ENCODE measurements at regions not wholly inside any gene's neighbourhood (a gene's known extent, or its start where the extent isn't known, plus 50 kb on each side); places are given as distances from the start of the nearest gene placed in this dataset.
"Not testable (repeated sequence)": the region's sequence is repeated elsewhere in the genome, so short reads cannot be mapped to it uniquely, and the experiment has no call there.

DNA sequence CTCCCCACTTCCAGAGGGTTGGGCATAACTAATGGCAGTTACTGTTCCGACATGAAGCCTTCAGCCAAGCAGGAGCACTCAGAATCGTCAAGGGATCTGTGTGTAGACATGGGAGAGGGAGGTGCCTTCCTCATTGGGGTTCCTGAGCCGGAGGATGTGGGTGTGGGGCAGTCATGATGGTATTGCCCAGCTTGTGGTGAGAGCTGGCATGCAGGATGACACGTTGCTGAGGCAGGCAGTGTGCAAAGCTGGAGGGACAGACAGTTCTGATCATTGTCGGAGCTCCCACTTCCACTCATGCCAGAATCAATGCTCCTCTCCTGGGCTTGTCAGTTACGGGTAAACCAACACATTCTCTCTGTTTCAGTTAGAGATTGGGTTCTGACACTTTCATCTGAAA, 83.9 kb upstream of the TSC22D1 start:
- no peak for ATAC-seq (ENCODE audit: poor library complexity)
- DNase-seq: no peak
- intact Hi-C loops (cut with DNase I): no loop called here

GRCh38 chr13:44652962-44653660, 77.0 kb upstream of the TSC22D1 start:
- intact Hi-C loops (cut with DNase I): no loop called here
- no peak for ATAC-seq (ENCODE audit: poor library complexity)

DNA sequence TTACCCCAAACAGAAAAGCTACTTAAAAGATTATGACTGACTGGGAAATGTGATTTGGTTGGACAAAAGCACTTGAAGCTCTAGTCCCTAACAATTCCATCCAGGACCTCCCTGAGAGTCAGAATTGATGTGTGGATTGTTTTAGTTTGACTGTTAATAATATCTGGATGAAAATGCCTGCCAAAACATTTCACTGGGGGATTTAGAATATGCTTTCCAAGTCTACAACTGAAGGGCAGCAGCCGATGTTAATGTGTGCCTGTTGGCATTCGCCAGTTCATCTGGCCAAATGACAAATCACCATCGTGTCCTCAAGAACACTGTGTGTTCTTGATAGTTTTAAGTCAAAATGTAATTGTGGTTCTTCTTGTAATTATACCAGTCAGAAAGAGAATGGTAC, 76.0 kb upstream of the TSC22D1 start:
- intact Hi-C loops (cut with DNase I): no loop called here
- ATAC-seq (ENCODE audit: poor library complexity): peak; percentile 66
- no peak for DNase-seq

More at GRCh38 chr13:44652962-44653660, 77.0 kb upstream of the TSC22D1 start:
- DNase-seq: no peak

DNA sequence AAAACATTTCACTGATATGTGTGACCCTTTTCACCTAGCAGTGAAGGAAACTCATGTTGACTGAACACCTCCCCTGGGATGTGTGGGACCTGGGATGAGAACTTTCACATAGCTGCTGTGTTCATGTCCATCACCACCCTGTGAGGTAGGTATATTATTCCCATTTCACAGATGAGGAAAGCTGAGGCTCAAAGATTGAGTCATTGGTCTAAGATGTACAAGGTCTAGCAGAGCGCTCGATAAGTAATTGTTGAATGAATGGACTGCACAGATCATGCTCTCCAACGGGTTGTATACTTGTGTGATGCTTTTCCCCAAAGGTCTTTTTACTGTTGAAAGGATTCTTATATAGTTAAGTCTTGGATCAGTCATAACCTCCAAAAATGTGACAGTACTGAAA, 75.6 kb upstream of the TSC22D1 start:
- intact Hi-C loops (cut with DNase I): no loop called here
- DNase-seq (no peak), ATAC-seq (ENCODE audit: poor library complexity) (no peak)

- ATAC-seq (ENCODE audit: poor library complexity): no peak
- intact Hi-C loops (cut with DNase I): no loop called here
These were observed 75.1 kb upstream of the TSC22D1 start for GRCh38 chr13:44651209-44651608.

GRCh38 chr13:44649834-44650233, 73.7 kb upstream of the TSC22D1 start:
- no peak for DNase-seq
- no peak for ATAC-seq (ENCODE audit: poor library complexity)
- intact Hi-C loops (cut with DNase I): no loop called here

More at GRCh38 chr13:44651209-44651608, 75.1 kb upstream of the TSC22D1 start:
- DNase-seq: no peak

- ATAC-seq (ENCODE audit: poor library complexity): no peak
- intact Hi-C loops (cut with DNase I): no loop called here
These were observed 72.9 kb upstream of the TSC22D1 start for GRCh38 chr13:44649104-44649428.

DNA sequence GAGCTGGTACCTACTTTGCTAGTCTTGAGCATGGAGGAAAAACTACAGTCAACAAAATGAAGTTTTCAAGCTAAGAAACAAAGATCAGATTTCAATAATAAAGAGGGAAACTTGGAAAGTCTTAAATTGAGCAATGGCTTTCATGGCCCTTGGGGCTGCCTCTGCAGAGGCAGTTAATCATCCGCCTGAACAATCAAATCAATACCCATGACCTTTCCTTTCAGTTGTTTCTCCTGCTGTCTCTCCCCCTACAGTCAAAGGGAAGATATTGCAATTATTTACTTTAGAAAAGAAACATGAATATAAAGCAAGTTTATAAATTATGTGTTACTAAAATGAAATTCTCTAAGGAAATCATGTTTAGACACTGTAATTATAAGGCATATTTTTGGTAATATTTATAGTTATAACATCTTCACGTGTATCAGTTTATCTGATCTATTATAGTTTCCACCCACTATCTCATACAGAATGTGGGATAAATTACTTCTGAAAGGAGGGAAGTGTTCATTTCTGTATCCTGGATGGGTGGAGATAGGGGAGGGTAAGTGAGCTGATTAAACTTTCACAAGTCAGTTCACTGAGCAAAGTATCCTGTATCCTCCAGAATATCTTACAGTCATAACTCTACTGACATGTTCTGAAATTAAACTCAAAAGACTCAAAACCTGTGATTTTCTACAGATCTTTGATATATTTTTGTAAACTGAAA, 72.4 kb upstream of the TSC22D1 start:
- no peak for ATAC-seq (ENCODE audit: poor library complexity)
- intact Hi-C loops (cut with DNase I): no loop called here
- no peak for DNase-seq

More at GRCh38 chr13:44649104-44649428, 72.9 kb upstream of the TSC22D1 start:
- DNase-seq: no peak

- intact Hi-C loops (cut with DNase I); DNase-seq; ATAC-seq (ENCODE audit: poor library complexity): not testable (repeated sequence)
These were observed 71.4 kb upstream of the TSC22D1 start for GRCh38 chr13:44647560-44647959.

- intact Hi-C loops (cut with DNase I): no loop called here
- ATAC-seq (ENCODE audit: poor library complexity) (no peak), DNase-seq (no peak)
These were observed 69.9 kb upstream of the TSC22D1 start for GRCh38 chr13:44646044-44646443.

DNA sequence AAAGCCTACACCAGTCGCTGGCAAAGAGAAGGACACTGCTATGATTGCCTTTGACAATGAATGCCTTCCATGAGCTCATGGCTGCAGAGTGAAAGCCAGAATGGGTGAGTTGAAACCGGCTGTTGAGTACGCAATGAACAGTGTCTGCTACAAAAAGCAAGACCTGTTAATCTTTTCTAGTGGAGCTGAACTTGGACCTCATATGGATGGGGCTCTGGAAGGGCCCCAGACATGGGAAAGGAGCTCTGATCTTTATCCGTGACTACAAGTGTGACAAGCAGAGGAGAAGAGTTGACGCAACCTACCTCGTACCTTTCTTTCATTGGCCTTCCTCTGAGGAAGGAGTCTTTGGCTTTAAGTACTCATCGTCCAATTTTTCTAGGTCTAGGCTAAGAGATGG, 67.1 kb upstream of the TSC22D1 start:
- intact Hi-C loops (cut with DNase I): no loop called here
- DNase-seq (no peak), ATAC-seq (ENCODE audit: poor library complexity) (no peak)

GRCh38 chr13:44637581-44637980, 61.5 kb upstream of the TSC22D1 start:
- no peak for ATAC-seq (ENCODE audit: poor library complexity)
- DNase-seq: no peak
- intact Hi-C loops (cut with DNase I): no loop called here

DNA sequence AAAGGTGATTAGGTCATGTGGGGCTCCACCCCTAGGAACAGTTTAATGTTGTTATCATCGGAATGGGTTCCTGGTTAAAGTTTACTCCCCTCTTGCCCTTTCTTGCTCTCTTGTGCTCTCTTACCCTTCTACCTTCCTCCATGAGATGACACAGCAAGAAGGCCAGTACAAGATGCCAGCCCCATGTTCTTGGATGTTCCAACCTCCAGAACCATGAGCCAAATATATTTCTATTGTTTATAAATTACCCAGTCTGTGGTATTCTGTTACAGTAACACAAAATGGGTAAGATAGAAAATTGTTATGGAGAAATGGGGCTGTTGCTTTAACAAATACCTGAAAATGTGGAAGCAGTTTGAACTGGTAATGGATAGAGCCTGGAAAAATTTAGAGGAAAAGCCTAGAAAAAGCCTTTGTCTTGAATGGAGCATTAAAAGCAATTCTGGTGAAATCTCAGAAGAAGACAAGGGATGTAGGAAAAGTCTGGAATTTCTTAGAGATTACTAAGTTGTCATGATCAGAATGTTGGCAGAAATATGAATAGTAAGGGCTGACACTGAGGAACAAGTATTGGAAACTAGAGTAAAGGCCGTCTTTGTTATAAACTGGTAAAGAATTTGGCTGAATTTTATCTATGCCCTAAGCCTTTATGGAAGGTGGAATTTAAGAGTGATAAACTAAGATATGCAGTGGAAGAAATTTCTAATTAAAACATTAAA, 53.5 kb upstream of the TSC22D1 start:
- no peak for ATAC-seq (ENCODE audit: poor library complexity)
- intact Hi-C loops (cut with DNase I): no loop called here
- no peak for DNase-seq

GRCh38 chr13:44628826-44629225, 52.7 kb upstream of the TSC22D1 start:
- intact Hi-C loops (cut with DNase I); DNase-seq; ATAC-seq (ENCODE audit: poor library complexity): not testable (repeated sequence)

DNA sequence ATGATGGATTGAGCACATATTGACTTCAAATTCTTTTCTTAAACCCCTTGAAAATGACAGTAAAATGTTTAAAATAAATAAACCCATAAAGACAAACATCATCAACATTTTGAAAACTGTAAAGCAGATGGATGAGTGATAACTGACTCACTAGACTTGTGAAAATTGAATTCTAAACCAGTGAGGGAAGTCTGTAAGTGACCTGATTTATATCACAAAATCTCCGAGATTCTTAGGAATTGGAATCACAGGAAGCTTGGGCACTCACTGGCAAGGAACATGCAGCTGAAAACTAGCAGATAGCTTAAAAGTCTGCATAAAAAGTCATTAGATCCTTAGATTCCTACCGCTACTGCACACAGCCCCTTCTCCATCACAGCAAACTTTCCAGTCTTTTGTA, 51.3 kb upstream of the TSC22D1 start:
- intact Hi-C loops (cut with DNase I): no loop called here
- no peak for DNase-seq
- ATAC-seq (ENCODE audit: poor library complexity): no peak

DNA sequence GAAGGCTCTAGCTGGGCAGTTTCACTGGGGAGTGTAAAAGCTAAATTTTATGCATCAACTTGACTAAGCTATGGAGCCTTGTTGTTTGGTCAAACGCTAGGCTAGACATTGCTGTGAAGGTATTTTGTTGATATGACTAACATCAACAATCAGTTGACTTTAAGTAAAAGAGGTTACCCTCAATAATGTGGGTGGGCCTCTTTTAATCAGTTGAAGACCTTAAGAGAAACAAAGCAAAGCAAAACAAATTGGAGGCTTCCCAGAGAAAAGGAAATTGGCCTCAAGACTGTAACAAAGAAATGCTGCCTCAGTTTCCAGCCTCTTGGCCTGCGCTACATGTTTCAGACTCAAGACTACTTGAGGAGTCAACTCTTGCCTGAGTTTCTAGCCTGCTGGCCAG, 50.0 kb upstream of the TSC22D1 start:
- intact Hi-C loops (cut with DNase I): no loop called here
- DNase-seq: no peak
- ATAC-seq (ENCODE audit: poor library complexity): no peak

All from Right ventricle myocardium superior (tissue), 1 donor.